NCI-H2196 treated with DMSO at 0.1 percent for 48 hours (cell line): ENCODE measurements at regions not wholly inside any gene's neighbourhood (a gene's known extent, or its start where the extent isn't known, plus 50 kb on each side); places are given as distances from the start of the nearest gene placed in this dataset.
"Not testable (repeated sequence)": the region's sequence is repeated elsewhere in the genome, so short reads cannot be mapped to it uniquely, and the experiment has no call there.

Experiments
- DNase-seq: peaks from one replicate; lab custom pipeline; 2025; ENCODE audit not compliant: unreplicated experiment; lab: John Stamatoyannopoulos, UW

DNA sequence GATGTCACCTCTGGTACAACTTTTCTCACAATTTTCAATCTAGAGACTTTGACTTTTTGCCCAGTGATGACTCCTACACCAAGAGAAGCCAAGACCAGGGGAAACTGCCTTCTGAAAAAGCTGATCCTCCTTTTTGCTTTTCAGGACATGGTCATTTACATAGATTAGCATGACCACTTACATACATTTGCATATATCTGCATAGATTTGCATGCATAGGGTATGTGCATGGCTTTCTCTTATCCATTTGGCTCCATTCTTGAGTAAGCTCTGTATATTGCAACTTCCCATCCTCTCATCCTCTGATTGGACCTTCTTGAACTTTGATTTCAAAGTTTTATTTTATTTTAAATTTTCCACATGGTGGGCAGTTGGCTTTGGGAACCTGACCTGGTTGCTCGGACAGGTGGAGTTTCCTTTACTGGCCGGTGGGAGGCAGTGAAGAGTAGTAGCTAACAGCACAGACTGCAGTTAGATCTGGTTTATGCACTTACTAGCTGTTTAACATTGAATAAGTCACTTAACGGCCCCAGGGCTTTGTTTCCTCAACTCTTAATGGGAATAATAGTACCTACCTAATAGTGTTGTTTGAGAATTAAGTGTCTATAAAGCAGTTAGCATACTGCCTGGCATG, 92.9 kb downstream of the GPR139 start:
- no peak for DNase-seq

DNA sequence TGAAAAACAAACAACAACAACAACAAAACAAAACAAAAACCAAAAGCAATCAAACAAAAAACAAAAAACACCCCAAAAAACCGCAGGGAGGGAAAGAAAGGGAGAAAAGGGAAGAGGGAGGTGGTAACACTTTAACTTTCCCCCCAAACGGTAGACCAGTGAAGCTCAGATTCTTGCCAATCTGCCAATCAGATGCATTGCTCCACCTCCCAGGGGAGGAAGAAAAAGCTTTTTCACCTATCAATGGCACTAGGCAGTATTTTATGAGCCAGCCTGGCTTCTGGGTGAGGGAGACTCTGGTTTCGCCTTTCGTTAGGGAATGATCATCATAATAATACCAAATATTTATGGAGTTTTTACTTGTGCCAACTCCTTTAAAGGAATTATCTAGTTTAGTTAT, 94.1 kb downstream of the GPR139 start:
- no peak for DNase-seq

DNA sequence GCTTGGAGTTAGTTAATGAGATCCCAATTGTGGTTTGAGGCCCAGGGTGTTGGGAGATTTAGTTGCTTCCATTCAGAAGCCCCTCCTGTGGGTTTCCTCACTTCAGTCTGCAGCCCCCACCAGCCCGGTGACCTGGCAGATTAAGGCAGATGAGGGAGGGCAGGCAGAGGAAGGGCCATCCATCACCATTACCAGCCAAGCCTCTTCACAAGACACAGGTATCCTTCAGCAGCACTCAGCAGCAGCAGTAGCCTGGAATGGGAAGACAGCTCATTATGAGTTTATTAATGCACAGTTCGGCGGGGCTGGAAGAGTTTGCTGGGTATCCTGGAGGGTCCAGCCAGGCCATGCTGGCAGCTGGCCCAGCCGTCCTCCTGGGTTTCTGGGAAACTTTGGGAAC, 90.0 kb upstream of the GPRC5B start:
- DNase-seq = no peak

DNA sequence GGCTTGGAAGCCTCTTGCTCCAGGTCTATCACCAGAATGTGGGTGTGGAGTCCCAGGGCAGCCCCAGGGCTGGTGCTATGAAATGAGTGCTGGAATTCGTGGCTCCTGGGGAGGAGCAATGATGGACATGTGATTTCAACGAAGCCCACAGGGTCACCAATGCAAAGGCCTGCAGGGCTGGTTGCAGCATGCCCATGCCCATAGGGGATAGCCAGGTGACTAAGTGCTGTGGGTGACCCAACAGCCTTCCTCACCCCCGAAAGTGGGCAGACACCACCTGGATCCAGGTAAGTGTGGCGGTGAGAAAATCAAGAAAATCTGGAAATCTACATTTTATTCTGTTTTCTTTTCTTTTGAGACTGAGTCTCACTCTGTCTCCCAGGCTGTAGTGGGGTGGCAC, 87.5 kb upstream of the GPRC5B start:
- no peak for DNase-seq

DNA sequence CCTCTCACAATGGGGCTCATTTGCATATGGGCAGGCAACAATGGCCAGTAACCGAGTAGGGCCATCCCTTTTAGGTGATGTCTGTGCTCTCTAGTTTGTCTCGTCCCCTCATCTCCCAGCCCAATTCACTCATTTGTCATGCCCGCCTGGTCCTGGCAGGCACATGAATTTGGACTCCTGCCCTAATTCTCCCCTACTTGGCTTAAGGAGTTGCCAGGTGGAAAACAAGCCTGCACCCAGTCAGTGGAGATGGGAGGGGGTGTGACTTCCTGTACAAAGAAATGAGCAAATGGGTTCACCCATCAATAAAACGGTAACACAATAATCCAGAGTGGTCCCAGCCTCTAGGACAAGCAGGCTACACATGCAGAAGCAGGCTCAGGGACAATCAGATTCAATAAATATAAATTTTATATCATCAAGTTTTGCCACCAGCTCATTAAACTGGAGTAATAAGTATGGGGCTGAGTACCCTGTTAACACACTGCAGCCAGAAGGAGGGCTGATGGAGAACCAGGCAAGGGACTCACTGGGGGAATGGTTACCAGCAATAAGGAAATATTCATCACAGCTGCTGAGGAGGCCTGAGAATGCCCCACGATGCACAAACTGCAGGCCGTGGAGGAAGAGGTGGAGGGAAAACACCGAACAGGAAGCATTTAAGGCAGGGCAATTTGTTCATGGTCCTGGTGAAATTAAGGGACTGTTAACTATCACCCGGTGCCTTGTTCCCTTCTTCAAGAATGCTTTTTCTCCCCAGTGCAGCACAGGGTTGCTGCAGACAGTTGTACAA, 84.4 kb upstream of the GPRC5B start:
- peak; percentile 38 for DNase-seq

DNA sequence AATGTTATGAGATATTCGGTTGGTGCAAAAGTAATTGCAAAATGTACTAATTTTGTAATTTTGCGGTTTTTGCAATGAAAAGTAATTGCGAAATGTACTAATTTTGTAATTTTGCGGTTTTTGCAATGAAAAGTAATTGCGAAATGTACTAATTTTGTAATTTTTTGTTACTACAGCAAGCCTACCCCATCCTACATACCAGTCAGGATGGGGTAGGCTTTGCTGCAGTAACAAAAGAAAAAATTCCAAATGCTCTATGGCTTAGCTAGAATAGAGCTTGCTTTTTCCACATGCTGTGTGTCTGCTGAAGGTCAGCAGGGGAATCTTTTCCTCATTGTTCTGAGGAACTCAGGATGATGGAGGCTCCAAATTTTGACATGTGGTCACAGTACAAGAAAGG, 83.3 kb upstream of the GPRC5B start:
- DNase-seq = no peak

DNA sequence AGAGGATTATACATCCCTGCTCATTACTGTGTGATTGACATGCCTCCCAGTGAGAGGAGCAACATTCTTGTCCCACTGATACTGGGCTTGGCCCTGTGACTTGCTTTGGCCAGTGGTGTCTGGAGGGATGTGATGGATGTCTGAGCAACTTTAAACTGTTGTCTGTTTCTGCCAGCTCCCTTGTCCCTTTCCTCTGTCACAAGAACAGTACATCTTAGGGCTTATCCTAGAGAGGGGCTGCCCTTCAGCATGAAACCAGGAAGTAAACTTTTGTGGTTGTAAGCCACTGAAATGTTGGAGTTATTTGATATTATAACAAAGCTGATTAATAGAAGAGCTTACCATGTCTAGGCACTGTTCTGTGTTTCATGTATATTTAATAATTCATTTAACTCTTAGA, 82.9 kb upstream of the GPRC5B start:
- DNase-seq = no peak

DNA sequence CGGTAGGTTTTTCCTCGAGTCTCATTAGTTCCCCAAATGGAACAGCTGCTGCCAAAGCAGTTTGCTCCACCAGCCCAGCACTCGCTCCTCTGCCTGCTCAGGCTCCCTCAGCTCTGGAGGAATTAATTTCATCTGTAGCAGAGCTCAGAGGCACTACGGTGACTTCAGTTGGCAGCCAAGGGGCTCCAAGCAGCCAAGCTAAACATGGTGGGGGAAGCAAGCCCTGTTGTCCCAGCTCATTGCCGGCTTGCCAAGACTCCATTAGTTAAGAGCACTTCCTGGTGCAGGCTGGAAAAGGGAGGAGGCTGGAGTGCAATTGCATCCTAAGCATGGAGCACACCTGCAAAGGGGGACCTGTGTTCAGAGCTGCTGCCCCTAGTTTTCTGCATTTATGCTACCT, 78.7 kb upstream of the GPRC5B start:
- peak; percentile 91 for DNase-seq

DNA sequence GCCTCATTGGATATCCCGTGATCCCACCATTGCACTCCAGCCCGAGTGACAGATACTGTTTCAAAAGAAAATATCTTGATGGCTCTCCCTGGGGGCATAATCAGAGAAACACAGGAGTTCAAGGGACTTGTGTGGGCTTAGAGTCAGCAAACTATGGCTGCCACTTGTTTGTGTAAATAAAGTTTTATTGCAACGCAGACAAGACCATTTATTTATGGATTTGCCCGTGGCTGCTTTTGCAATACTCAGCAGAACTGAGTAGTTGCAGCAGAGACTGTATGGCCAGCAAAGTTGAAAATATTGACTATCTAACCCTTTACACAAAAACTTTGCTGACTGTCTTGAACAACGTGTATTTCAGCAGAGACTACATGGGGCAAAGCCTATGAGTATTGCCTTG, 75.5 kb upstream of the GPRC5B start:
- DNase-seq = no peak

DNA sequence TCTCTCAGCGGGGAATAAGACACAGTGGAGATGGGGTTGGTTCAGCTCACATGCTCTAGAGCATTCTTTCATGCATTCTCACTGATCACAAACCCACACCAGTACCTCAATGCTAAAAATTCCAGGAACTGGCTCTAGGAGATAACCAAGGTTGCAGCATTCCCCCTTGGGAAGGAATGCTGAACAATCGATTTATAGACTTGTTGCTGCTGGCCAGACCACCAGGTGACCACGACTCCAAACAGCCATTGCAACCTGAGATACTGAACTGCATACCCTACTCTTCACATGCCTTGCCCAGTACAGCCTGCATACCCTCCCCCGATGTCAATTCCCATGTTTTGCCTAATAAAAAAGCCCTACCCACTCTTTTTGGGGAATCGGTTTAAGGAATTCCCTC, 75.1 kb upstream of the GPRC5B start:
- no peak for DNase-seq

DNA sequence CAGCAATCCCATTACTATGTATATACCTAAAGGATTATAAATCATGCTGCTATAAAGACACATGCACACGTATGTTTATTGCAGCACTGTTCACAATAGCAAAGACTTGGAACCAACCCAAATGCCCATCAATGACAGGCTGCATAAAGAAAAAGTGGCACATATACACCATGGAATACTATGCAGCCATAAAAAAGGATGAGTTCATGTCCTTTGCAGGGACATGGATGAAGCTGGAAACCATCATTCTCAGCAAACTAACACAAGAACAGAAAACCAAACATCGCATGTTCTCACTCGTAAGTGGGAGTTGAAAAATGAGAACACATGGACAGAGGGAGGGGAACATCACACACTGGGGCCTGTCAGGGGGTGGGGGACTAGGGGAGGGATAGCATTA, 71.2 kb upstream of the GPRC5B start:
- DNase-seq = not testable (repeated sequence)

DNA sequence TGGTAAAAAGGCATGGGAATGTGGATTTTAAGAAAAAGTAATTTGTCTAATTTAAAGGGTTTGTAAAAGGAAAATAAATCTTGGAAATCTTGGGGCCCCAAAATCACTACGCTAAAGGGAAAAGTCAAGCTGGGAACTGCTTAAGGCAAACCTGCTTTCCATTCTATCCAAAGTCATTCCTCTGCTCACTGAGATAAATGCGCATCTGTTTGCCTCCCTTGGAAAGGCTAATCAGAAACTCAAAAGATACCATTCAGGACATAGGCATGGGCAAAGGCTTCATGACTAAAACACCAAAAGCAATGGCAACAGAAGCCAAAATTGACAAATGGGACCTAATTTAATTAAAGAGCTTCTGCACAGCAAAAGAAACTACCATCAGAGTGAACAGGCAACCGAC, 70.4 kb upstream of the GPRC5B start:
- not testable (repeated sequence) for DNase-seq

DNA sequence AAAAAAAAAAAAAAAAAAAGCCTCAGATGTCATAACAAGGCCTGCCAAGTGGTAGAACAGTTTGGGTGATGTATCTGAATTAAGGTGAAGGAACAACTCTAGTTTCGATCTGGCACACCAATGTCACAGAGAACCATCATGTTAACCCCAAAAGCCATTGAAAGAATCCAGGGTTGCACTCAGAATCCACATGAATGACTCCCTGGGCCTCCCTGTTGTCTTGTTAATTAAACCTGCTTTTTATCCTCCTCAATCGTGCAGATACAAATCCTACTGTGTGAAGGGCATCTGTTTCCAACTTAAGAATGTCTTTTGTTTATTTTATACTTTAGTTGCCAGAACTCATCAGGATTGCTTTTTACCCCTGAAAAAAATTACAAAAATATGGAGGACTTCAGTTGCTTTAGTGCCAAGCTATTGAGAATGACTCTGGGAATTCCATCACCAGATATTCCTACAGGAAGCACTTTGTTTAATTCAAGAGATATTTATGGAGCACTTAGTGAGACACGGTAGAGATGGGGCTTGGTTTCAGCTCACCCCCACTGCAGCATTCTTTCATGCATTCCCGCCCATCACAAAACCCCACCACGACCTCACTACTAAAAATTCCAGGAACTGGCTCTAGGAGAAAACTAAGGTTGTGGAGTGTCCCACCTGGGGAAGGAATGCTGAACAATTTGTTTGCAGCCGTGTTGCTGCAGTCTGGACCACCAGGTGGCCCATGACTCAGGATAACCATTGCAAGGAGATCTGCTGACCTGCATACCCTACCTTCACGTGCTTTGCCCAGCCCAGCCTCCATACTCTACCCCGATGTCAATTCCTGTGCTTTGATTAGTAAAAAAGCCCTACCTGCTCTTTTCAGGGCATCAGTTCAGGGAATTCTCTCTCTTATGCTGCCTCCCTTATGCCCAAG, 63.8 kb upstream of the GPRC5B start:
- DNase-seq = no peak

DNA sequence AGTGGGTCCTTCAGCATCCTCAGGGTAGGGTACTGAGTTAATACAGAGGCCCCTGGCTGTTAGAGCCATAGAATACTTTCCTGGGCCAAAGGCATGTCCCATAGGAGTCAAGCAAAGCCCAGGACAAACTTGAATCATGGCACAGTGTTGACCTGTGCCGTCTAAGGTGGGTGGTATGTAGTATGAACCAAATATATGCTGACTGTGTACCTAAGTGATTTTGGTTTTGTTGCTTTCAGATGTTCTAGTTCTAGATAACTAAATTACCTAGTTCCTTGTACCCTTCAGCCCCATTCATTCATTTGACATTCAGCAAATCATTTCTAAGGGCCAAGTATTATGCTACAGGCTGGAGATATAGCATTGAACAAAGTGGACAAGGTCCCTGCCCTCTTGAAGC, 61.3 kb upstream of the GPRC5B start:
- DNase-seq = no peak

DNA sequence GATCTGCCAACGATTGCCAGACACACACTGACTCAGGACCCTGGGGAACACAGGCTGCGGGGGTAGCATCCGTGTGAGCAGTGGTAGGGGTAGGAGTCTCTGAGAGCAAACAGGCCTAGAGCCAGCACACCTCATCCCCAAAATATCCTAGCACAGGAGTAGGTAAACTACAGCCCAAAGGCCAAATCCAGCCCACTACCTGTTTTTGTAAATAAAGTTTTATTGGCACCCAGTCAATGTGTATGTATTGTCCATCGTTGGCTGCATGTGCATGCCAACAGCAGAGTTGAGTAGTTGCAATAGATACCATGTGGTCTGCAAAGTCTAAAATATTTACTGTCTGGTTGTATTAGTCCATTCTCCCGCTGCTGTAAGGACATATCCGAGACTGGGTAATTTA, 55.5 kb upstream of the GPRC5B start:
- DNase-seq = no peak

DNA sequence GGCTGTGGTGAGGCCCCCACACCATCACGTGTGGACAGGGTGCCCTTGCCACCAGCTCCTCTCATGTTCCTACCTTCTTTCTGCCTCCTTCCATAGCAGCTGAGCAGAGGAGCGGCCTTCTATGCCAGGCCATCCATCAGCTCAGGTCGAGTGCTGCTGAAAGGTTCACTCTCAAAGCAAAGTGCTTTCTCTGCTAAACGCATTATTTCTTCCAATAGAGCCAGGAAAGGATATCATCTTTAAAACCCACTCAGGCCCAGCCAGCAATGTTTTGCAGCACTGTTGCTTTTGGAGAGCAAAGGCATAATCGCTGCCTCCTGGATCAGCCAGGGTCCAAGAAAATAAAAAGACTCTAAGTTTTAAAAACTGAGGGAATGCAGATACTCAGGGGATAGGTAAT, 54.9 kb upstream of the GPRC5B start:
- DNase-seq = no peak

DNA sequence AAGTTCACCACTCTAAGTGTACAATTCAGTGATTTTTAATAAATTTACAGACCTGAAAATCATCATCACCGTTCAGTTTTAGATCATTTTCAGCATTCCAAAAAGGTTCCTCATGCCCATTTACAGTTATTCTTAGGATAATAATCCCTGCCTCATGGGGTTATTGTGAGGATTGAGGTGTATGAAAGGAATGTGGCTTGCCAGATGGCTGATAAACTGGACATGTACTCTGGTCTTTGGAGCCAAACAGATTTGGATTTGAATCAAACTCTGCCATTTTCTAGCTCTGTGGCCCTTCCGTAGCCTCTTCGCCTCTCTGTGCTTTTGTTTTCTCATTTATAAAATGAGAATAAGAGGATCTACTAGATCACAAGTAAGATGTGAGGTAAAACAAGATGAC, 53.9 kb upstream of the GPRC5B start:
- no peak for DNase-seq

DNA sequence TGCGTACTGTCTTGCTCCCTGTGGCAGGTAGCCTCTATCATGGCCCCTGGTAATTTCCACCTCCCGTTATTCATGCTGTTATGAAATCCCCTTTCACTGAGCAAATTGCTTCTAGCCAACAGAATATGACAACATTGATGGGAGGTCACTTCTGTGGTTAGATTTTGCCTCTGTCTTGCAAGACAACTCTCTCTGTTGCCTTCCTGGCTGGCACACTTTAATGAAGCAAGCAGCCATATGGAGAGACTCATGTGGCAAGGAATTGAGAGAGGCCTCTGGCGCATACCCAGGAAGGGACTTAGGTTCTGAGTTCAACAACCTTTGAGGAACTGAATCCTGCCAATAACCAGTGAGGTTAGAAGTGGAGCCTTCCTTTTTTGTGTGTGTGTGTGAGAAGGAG, 51.8 kb upstream of the GPRC5B start:
- no peak for DNase-seq

DNA sequence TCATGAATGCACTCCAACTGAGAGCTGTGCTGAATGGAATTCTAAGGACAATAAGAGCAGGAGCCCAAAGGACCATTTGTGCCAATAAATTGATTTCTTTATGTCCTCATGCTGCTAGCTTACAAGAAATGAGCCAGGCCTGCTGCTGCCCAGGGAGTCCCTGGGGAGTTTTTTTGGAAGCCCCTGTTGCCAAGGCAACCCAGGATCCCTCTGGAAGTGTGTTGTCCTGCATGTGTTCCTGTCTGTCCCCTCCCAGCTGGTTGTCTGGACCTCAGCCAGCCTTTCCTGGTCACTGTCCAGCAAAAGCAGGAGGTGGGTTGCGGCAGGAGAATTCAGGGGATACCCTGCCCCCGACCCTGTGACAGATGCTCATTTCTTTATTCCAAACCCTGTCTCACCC, 51.0 kb upstream of the GPRC5B start:
- DNase-seq = no peak
